ENCODE measurements at regions not wholly inside any gene's neighbourhood (a gene's known extent, or its start where the extent isn't known, plus 50 kb on each side); places are given as distances from the start of the nearest gene placed in this dataset.

DNA sequence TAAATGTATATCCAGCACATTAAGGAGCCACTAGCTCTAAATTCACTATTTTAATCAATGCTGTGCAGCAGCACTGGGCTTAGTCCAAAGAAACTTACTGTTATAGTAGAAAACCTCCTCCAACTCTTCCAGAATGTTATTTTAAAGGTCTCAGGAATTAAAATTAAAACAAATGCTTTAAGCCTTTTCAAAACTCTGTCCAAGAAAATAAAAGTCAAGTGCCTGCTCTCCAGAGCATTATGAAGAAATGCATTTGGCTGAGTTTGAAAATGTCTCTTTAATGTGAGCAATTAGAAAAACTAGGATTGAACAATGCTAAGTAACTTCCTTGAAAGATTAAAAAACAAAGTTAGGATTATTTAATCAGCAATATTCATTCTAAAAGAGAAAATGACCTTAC lies 322.4 kb upstream of the DCN start:
- Mint-ChIP-seq H3K4me1 (ENCODE audit: low read depth) (no peaks in the 10 kb centered on the region), H3K27me3 (ENCODE audit: insufficient read depth) (no peaks in the 10 kb centered on the region), H3K4me3 (no peak overlapping the region), H3K27ac (no peak overlapping the region), H3K36me3 (ENCODE audit: low read depth) (no peaks in the 10 kb centered on the region), H3K9me3 (no peaks in the 10 kb centered on the region)
- no peak for DNase-seq (ENCODE audit: low spot score)
- intact Hi-C loops (cut with micrococcal nuclease), result no loop called here

DNA sequence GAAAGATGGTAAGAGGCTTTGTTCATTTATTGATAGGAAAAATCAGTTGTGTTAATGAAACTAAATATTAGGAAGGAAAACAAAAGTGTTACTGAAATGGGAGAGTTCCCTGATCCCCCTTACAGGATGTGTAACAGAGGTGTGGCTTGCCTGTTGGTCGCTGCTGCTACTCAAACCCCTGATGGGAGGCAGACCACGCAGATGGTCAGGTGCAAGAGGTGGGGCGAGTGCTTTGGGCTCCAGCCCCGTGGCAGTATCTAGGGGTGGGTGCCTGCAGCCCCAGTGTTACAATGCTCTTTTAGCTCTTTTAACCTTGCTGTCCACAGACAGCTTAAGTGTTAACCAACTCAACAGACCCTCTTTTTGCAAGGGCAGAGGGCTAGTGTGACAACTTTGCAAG lies 319.6 kb upstream of the DCN start:
- no peaks in the 10 kb centered on the region for H3K9me3 Mint-ChIP-seq
- no peaks in the 10 kb centered on the region for H3K4me1 Mint-ChIP-seq (ENCODE audit: low read depth)
- no peak overlapping the region for H3K4me3 Mint-ChIP-seq
- H3K27ac Mint-ChIP-seq, result no peak overlapping the region
- DNase-seq (ENCODE audit: low spot score), result no peak
- no peaks in the 10 kb centered on the region for H3K36me3 Mint-ChIP-seq (ENCODE audit: low read depth)
- intact Hi-C loops (cut with micrococcal nuclease), result no loop called here
- H3K27me3 Mint-ChIP-seq (ENCODE audit: insufficient read depth), result no peaks in the 10 kb centered on the region

DNA sequence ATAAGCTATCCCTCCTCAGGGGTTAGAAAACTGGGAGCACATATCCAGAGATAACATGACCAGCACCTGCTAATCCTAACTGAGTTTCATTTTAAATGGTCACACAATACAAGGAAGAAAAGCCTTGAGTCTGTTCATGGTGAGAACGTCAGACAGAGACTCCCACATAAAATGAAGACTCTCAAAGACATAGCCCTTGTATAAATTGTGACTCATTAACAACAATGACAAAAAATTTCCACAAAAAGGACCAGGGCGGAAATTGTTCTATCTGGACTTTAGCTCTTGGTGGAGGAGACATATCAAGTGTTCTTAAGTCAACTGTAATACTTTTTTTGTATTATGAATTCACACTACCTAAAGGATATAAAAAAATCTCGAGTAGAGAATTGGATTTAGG lies 313.7 kb upstream of the DCN start:
- no peak overlapping the region for H3K4me3 Mint-ChIP-seq
- intact Hi-C loops (cut with micrococcal nuclease), result no loop called here
- no peaks in the 10 kb centered on the region for H3K27me3 Mint-ChIP-seq (ENCODE audit: insufficient read depth)
- H3K27ac Mint-ChIP-seq, result no peak overlapping the region
- H3K4me1 Mint-ChIP-seq (ENCODE audit: low read depth), result no peaks in the 10 kb centered on the region
- H3K36me3 Mint-ChIP-seq (ENCODE audit: low read depth), result no peaks in the 10 kb centered on the region
- DNase-seq (ENCODE audit: low spot score), result no peak
- no peaks in the 10 kb centered on the region for H3K9me3 Mint-ChIP-seq

DNA sequence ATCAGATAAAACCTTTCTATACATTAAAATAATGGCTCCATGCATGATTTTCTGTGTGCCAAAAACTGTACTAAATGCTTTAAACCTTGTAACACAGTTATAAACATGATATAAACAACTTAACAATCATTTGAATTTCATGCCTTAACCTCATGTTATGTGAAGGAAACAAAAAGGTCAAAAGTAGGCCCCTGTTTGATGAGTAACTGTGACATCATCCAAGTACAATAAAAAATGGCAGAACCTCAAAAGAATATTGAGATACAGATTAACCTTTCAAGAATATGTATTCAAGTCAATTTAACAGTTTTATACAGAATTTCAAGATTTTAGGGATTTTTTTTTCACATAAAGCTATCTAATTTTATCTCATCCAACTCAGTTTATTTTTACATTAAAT lies 310.7 kb upstream of the DCN start:
- no peaks in the 10 kb centered on the region for H3K9me3 Mint-ChIP-seq
- DNase-seq (ENCODE audit: low spot score), result no peak

DNA sequence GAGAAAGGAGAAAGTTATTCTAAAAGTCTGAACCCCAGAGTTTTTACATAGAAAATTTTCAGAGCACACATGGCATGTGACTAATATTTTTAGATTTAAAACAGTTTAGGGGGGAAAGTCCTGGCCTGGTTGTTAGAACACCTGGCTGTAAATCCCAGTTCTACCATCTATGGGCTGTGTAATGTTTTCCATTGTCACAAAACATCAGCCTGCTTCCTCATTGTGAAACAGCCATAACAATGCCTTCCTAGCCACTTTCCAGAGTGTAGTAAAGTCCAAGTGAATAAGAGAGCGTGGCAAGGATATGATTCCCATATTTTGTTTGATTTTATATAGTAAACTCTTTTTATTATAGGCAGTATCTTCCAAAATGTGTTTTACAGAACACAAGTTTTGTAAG lies 310.0 kb upstream of the DCN start:
- intact Hi-C loops (cut with micrococcal nuclease), result no loop called here
- no peaks in the 10 kb centered on the region for H3K4me1 Mint-ChIP-seq (ENCODE audit: low read depth)
- H3K27me3 Mint-ChIP-seq (ENCODE audit: insufficient read depth), result no peaks in the 10 kb centered on the region
- H3K4me3 Mint-ChIP-seq, result no peak overlapping the region
- no peak overlapping the region for H3K27ac Mint-ChIP-seq
- H3K36me3 Mint-ChIP-seq (ENCODE audit: low read depth), result no peaks in the 10 kb centered on the region
- DNase-seq (ENCODE audit: low spot score), result no peak
- no peaks in the 10 kb centered on the region for H3K9me3 Mint-ChIP-seq

More for the DNA sequence above, 310.7 kb upstream of the DCN start:
- no peaks in the 10 kb centered on the region for H3K27me3 Mint-ChIP-seq (ENCODE audit: insufficient read depth)
- H3K27ac Mint-ChIP-seq, result no peak overlapping the region
- no peaks in the 10 kb centered on the region for H3K36me3 Mint-ChIP-seq (ENCODE audit: low read depth)
- no peak overlapping the region for H3K4me3 Mint-ChIP-seq
- no peaks in the 10 kb centered on the region for H3K4me1 Mint-ChIP-seq (ENCODE audit: low read depth)
- intact Hi-C loops (cut with micrococcal nuclease), result no loop called here

DNA sequence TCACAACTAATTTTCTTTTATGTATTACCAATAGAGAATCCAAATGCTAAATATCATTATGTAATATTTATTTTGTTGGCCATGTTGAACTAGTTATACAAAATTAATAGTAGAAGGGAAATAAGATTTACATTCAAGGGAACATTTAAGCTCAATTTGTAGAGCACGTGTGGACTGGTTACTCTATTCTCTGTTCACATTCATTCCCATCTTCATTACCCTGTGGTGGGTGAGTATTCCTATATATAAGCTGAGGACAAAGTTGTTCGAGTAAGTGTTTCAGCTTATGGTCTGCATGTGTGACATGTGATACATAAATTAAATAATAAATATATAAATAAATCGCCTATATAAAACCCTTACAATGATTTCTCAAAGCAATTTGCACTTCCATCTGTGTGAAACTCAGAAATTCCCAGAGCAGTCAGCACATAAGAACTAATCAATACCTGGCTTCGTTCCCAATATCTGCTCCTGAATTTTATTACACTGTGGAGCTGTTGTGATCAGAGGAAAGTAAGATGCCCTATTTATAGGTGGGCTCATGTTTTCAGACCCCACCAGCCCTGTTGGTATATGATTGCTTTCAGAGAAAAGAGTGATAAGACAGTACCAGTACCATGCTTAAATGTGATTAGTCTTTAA lies 308.2 kb upstream of the DCN start:
- H3K4me1 Mint-ChIP-seq (ENCODE audit: low read depth), result no peaks in the 10 kb centered on the region
- no peak overlapping the region for H3K27ac Mint-ChIP-seq
- H3K4me3 Mint-ChIP-seq, result no peak overlapping the region
- no peaks in the 10 kb centered on the region for H3K9me3 Mint-ChIP-seq
- no peak for DNase-seq (ENCODE audit: low spot score)
- no peaks in the 10 kb centered on the region for H3K27me3 Mint-ChIP-seq (ENCODE audit: insufficient read depth)
- H3K36me3 Mint-ChIP-seq (ENCODE audit: low read depth), result no peaks in the 10 kb centered on the region
- intact Hi-C loops (cut with micrococcal nuclease), result no loop called here

DNA sequence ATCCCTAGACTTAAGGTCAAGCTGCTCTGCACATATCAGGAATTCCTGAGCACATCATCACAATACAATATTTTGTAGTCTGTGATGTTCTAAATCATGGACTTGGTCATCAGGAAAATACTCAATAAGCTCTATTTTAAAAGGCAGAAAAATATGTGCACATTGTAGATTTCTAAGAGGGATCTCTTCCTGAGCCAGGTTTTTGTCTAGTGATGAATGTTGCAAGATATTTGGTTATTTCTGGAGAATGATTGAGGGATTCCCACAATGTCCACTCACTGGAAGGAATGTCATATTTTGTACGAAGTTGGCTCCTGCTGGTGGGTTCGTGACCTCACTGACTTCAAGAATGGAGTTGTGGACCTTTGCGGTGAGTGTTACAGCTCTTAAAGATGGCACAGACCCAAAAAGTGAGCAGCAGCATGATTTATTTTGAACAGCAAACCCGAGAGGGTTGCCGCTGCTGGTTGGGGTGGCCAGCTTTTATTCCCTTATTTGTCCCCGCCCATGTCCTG lies 300.9 kb upstream of the DCN start:
- H3K36me3 Mint-ChIP-seq (ENCODE audit: low read depth), result no peaks in the 10 kb centered on the region
- intact Hi-C loops (cut with micrococcal nuclease), result no loop called here
- H3K27me3 Mint-ChIP-seq (ENCODE audit: insufficient read depth), result no peaks in the 10 kb centered on the region
- no peaks in the 10 kb centered on the region for H3K4me1 Mint-ChIP-seq (ENCODE audit: low read depth)
- H3K9me3 Mint-ChIP-seq, result no peaks in the 10 kb centered on the region
- no peak overlapping the region for H3K4me3 Mint-ChIP-seq
- no peak for DNase-seq (ENCODE audit: low spot score)
- no peak overlapping the region for H3K27ac Mint-ChIP-seq

DNA sequence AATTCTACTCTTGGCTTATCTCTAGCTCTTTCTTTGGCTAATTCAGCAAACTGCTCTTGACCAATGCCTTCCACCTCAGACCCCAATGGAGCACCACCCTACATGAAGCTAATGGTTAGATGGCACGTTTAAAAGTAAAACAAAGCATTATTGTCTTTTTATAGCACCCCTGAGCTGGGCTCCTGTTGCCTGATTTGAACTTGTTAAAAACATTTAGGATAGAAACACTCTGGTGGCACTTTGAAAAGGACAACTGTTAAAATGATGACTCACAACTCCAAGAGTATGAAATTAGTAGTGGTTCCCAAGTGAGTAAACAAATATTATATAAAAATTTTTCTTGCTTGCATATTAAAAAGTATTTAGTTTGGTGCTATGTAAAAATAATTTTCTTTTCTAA lies 299.6 kb upstream of the DCN start:
- no peaks in the 10 kb centered on the region for H3K36me3 Mint-ChIP-seq (ENCODE audit: low read depth)
- H3K9me3 Mint-ChIP-seq, result no peaks in the 10 kb centered on the region
- peaks cover 1% of the 10 kb centered on the region for H3K27me3 Mint-ChIP-seq (ENCODE audit: insufficient read depth)
- intact Hi-C loops (cut with micrococcal nuclease), result no loop called here
- no peaks in the 10 kb centered on the region for H3K4me1 Mint-ChIP-seq (ENCODE audit: low read depth)
- no peak for DNase-seq (ENCODE audit: low spot score)
- no peak overlapping the region for H3K4me3 Mint-ChIP-seq
- H3K27ac Mint-ChIP-seq, result no peak overlapping the region

DNA sequence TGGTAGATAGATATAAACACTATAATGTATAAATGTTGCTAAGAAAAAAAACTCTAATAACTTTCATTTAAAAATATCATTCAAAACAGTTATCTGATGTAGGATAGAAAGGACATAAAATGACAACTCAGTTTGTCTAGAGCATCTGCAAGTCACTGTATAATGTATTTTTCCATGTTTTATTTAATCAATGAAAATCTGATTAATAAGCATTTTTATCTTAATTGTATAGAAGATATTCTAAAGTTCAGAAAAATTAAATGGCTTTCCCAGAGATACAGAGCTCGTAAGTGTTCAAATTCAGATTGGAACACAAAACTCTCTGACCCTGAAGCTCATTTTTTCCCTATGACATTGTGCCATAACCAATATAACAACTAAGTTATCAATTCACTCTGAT lies 295.9 kb upstream of the DCN start:
- no peaks in the 10 kb centered on the region for H3K4me1 Mint-ChIP-seq (ENCODE audit: low read depth)
- intact Hi-C loops (cut with micrococcal nuclease), result no loop called here
- no peak overlapping the region for H3K4me3 Mint-ChIP-seq
- no peaks in the 10 kb centered on the region for H3K9me3 Mint-ChIP-seq
- no peaks in the 10 kb centered on the region for H3K36me3 Mint-ChIP-seq (ENCODE audit: low read depth)
- no peak overlapping the region for H3K27ac Mint-ChIP-seq
- no peak for DNase-seq (ENCODE audit: low spot score)
- H3K27me3 Mint-ChIP-seq (ENCODE audit: insufficient read depth), result peaks cover 1% of the 10 kb centered on the region

DNA sequence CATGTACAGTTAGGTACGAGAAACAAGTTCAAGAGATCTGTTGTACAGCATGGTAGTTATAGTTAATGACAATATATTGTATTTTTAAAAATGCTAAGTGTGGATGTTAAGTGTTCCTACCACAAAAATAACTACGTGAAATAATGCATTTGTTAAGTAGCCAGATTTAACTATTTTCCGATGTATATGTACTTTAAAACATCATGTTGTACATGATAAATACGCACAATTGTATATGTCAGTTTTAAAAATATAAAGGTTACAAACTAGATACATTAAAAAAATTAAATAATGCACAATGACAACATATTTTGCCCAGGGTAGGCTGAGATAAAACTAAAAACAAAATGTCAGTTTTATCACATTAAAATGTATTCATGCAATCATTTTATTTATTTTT lies 285.1 kb upstream of the DCN start:
- Mint-ChIP-seq H3K27ac (no peak overlapping the region), H3K9me3 (no peaks in the 10 kb centered on the region), H3K4me1 (ENCODE audit: low read depth) (no peaks in the 10 kb centered on the region), H3K36me3 (ENCODE audit: low read depth) (no peaks in the 10 kb centered on the region), H3K4me3 (no peak overlapping the region), H3K27me3 (ENCODE audit: insufficient read depth) (no peaks in the 10 kb centered on the region)
- intact Hi-C loops (cut with micrococcal nuclease), result no loop called here
- no peak for DNase-seq (ENCODE audit: low spot score)

DNA sequence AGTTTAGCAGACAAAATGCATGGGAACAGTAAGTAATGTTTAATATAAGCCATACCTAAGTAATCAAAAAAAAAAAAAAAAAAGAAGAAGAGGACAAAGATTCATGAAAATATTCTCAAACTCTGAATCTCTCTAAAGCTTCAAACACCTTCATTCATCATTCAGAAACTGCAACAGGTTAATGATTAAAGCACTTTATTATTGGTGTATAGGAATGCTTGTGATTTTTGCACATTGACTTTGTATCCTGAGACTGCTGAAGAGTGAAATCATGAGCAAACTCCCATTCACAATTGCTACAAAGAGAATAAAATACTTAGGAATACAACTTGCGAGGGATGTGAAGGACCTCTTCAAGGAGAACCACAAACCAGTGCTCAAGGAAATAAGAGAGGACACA lies 278.4 kb upstream of the DCN start:
- Mint-ChIP-seq H3K27me3 (ENCODE audit: insufficient read depth) (no peaks in the 10 kb centered on the region), H3K4me3 (no peak overlapping the region), H3K27ac (no peak overlapping the region), H3K36me3 (ENCODE audit: low read depth) (no peaks in the 10 kb centered on the region), H3K4me1 (ENCODE audit: low read depth) (no peaks in the 10 kb centered on the region), H3K9me3 (no peaks in the 10 kb centered on the region)
- intact Hi-C loops (cut with micrococcal nuclease), result no loop called here
- no peak for DNase-seq (ENCODE audit: low spot score)

DNA sequence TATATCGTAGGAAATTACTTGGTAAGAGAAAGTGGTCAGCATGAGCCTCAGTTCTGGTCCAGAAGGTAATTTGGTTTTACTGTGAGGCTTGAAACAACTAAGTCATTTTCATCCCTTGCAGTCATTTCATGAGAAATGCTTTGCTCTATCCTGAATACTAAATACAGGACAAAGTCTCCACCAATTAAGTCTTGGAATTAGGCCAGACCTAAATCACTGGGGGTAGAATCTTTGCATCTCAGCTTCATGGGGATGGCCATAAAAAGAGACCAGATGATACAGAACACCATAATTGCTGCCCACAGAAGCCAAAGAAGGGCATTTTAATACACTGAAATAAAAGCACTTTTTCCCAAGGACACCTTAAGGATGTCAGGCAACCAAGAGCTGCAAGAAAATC lies 277.9 kb upstream of the DCN start:
- Mint-ChIP-seq H3K27ac (no peak overlapping the region), H3K4me1 (ENCODE audit: low read depth) (no peaks in the 10 kb centered on the region), H3K4me3 (no peak overlapping the region), H3K27me3 (ENCODE audit: insufficient read depth) (no peaks in the 10 kb centered on the region), H3K9me3 (no peaks in the 10 kb centered on the region), H3K36me3 (ENCODE audit: low read depth) (no peaks in the 10 kb centered on the region)
- intact Hi-C loops (cut with micrococcal nuclease), result no loop called here
- DNase-seq (ENCODE audit: low spot score), result no peak

DNA sequence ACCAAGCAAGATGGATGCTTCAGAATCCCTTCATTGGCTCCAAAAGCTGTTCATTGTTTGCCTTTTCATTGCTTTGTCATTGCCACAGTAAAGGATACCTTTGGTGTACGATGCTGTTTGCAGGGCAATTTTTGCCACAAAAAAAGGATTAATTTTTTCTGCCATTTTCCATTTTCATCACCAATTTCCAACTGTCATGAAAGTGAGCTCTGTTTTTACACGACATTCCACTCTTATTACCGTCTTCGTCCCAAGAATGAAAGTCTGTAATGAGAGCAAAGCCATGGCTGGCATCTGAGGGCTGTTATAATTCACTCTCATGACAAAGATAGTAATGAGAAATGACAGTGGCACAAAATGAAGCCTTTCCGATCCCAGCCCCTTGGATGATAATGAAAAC lies 272.7 kb upstream of the DCN start:
- no peak for DNase-seq (ENCODE audit: low spot score)
- Mint-ChIP-seq H3K27ac (no peak overlapping the region), H3K4me1 (ENCODE audit: low read depth) (no peaks in the 10 kb centered on the region), H3K27me3 (ENCODE audit: insufficient read depth) (no peaks in the 10 kb centered on the region), H3K36me3 (ENCODE audit: low read depth) (no peaks in the 10 kb centered on the region), H3K9me3 (peaks cover 19% of the 10 kb centered on the region), H3K4me3 (no peak overlapping the region)
- intact Hi-C loops (cut with micrococcal nuclease), result no loop called here

DNA sequence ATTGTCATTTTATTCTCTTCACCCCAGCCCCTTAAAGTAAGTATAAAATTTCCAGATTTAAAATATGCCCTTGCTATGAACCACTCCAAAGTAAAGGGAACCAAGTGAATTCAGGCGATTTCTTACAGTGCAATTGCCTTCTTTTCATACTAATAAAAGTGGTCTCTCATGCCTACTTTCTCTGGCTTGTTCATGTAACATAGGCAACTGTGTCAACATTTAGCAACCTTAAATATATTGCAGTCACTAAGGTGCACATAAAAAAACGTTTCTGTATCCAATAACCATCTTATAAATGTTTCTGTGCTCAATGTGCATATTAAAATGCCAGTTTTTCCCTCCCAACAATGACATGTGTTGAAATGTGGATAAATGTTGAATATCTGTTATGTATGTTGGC lies 271.6 kb upstream of the DCN start:
- H3K4me3 Mint-ChIP-seq, result no peak overlapping the region
- intact Hi-C loops (cut with micrococcal nuclease), result no loop called here
- H3K9me3 Mint-ChIP-seq, result peaks cover 19% of the 10 kb centered on the region
- no peaks in the 10 kb centered on the region for H3K4me1 Mint-ChIP-seq (ENCODE audit: low read depth)
- no peak for DNase-seq (ENCODE audit: low spot score)
- H3K27me3 Mint-ChIP-seq (ENCODE audit: insufficient read depth), result no peaks in the 10 kb centered on the region
- no peak overlapping the region for H3K27ac Mint-ChIP-seq
- H3K36me3 Mint-ChIP-seq (ENCODE audit: low read depth), result no peaks in the 10 kb centered on the region

All from activated T-helper 1 cell treated with anti-CD3 and anti-CD28 coated beads, Interleukin-12 subunit alpha, Interleukin-12 subunit beta, Interleukin-2, Interleukin-4 antibody, amounts not matched to agents 30 ng/mL and 10 ng/mL and 1 ng/mL, durations not matched to agents 14 hours and 24 hours and 36 hours (primary cell).